NCI-H2171 (cell line): ENCODE measurements at regions not wholly inside any gene's neighbourhood (a gene's known extent, or its start where the extent isn't known, plus 50 kb on each side); places are given as distances from the start of the nearest gene placed in this dataset.
"Not testable (repeated sequence)": the region's sequence is repeated elsewhere in the genome, so short reads cannot be mapped to it uniquely, and the experiment has no call there.

Experiments used
- DNase-seq: peaks from one replicate; lab custom pipeline; 2025; lab: John Stamatoyannopoulos, UW

- DNase-seq: no peak
Measured at GRCh38 chrX:1059576-1060561, 152.6 kb downstream of the CRLF2 start.

- DNase-seq: not testable (repeated sequence)
Measured at GRCh38 chrX:1053600-1053999, 158.8 kb downstream of the CRLF2 start.

- DNase-seq: no peak
Measured at GRCh38 chrX:1053072-1053471, 159.4 kb downstream of the CRLF2 start.

- no peak for DNase-seq
Measured at GRCh38 chrX:1052021-1052420, 160.4 kb downstream of the CRLF2 start.

GRCh38 chrX:1051421-1051820, 161.0 kb downstream of the CRLF2 start:
- no peak for DNase-seq

- no peak for DNase-seq
Measured at GRCh38 chrX:1045680-1046314, 166.7 kb downstream of the CRLF2 start.

GRCh38 chrX:1041091-1041490, 171.4 kb downstream of the CRLF2 start:
- no peak for DNase-seq

- not testable (repeated sequence) for DNase-seq
Measured at GRCh38 chrX:1035931-1036330, 176.5 kb downstream of the CRLF2 start.

- no peak for DNase-seq
Measured at GRCh38 chrX:1035206-1035605, 177.2 kb downstream of the CRLF2 start.

- no peak for DNase-seq
Measured at GRCh38 chrX:1034717-1035116, 177.7 kb downstream of the CRLF2 start.

- DNase-seq: no peak
Measured at GRCh38 chrX:1031521-1032430, 180.7 kb downstream of the CRLF2 start.

GRCh38 chrX:1029494-1029893, 183.0 kb downstream of the CRLF2 start:
- DNase-seq: no peak

GRCh38 chrX:1027680-1028079, 184.8 kb downstream of the CRLF2 start:
- DNase-seq: no peak

- DNase-seq: no peak
Measured at GRCh38 chrX:1027133-1027532, 185.3 kb downstream of the CRLF2 start.

GRCh38 chrX:1026263-1027015, 186.0 kb downstream of the CRLF2 start:
- DNase-seq: no peak

GRCh38 chrX:1025413-1025812, 187.0 kb downstream of the CRLF2 start:
- DNase-seq: no peak

GRCh38 chrX:1023676-1024075, 188.8 kb downstream of the CRLF2 start:
- DNase-seq: no peak

- not testable (repeated sequence) for DNase-seq
Measured at GRCh38 chrX:1021314-1021993, 191.0 kb downstream of the CRLF2 start.

- no peak for DNase-seq
Measured at GRCh38 chrX:1020634-1021166, 191.7 kb downstream of the CRLF2 start.

- not testable (repeated sequence) for DNase-seq
Measured at GRCh38 chrX:1016926-1017325, 195.5 kb downstream of the CRLF2 start.

GRCh38 chrX:1016281-1016680, 196.2 kb downstream of the CRLF2 start:
- DNase-seq: not testable (repeated sequence)
